Thyroid gland (tissue), 4 donors: ENCODE measurements at regions not wholly inside any gene's neighbourhood (a gene's known extent, or its start where the extent isn't known, plus 50 kb on each side); places are given as distances from the start of the nearest gene placed in this dataset.

Experiments
- CTCF ChIP-seq, 6 experiments: fragments of 200-600 bp in 3 of 6; fragments of 450-650 bp in 3 of 6; sonication (generic) in 3 of 6; IDR thresholded peaks; one replicate each; pipeline ENCODE4 v1.5.1; 2016 to 2019; ENCODE audit warnings: antibody characterized with exemption in 6 of 6, mild to moderate bottlenecking in 2 of 6, inconsistent platforms in 1 of 6, moderate library complexity in 1 of 6
- POLR2A ChIP-seq, 2 donors: fragments of 450-650 bp; IDR thresholded peaks; one replicate each; pipeline ENCODE4 v1.6.1; 2017; ENCODE audit warnings: antibody characterized with exemption in 2 of 2, mild to moderate bottlenecking in 2 of 2, moderate library complexity in 1 of 2

- TF ChIP-seq CTCF (IDR thresholded peaks at IDR 0.05) (peak in 1 of 6 experiments; percentile 7), POLR2A (IDR thresholded peaks at IDR 0.05) (no peak)
Observed at GRCh38 chr6:125519367-125519766, 217.6 kb upstream of the HDDC2 start.
